SK-N-DZ (cell line): ENCODE measurements at regions not wholly inside any gene's neighbourhood (a gene's known extent, or its start where the extent isn't known, plus 50 kb on each side); places are given as distances from the start of the nearest gene placed in this dataset.

ENCODE experiments used
- DNase-seq: peaks from one replicate; pipeline ENCODE4 v3.0.0-alpha.2; 2015; ENCODE audit warnings: low spot score

- no peak for DNase-seq
Observed at GRCh38 chr2:240208631-240209211, 68.3 kb upstream of the OTOS start.

- DNase-seq = no peak
Observed at GRCh38 chr2:240209493-240209892, 69.0 kb upstream of the OTOS start.

DNA sequence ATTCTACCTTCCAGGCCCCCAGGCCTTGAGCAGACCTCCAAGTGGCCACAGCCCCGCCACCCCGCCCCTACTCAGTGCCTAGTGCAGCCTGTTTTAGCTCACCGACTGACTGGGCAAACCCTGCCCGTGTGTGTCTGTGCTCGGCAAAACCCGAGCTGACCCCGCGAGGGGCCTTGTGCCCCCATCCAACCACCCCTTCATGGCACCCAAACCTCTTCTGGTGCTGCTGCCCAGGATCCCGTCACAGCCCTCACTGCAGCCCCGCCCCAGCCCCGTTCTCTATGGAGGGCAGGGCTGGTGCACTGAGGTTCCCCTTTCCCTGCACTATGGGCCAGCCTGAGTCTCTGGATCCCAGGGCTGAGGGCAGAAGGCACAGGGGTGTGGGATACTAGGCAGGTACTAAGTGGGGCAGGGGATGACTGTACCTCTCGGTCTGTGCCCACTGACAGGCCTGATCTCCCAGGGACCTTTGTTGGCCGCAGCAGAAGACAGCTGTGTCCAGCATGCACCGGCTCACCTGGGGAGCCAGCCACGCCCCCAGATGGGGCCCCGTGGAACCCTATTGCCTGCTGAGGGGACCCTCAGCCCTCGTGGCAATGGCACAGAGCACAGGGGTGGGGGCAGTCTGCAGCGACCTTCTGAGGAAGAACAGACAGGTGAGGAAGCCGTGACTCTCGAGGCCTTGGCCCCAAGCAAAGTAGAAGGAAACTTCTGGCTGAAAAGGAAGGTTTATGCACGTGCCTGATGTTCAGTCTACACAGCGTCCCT lies 69.9 kb upstream of the OTOS start:
- DNase-seq = no peak

DNA sequence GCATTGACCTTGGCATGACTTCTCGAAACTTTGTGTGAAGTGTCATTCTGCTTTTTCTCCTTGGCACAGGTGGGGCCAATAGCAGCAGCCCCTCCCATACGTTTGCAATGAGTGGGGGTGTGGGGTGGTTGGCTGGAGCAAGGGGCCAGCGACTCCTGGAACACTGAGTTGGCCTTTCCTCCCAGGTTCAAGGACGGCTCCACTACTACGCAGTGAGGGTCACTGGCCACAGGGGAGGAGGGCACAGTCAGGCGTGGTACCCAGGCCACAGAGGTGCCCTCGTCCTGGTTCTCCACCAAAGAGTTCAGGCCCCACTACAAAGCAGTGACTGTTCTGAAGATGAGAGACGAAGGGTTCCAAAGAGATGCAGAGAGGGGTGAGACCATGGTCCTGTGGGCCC lies 70.6 kb upstream of the OTOS start:
- no peak for DNase-seq

DNA sequence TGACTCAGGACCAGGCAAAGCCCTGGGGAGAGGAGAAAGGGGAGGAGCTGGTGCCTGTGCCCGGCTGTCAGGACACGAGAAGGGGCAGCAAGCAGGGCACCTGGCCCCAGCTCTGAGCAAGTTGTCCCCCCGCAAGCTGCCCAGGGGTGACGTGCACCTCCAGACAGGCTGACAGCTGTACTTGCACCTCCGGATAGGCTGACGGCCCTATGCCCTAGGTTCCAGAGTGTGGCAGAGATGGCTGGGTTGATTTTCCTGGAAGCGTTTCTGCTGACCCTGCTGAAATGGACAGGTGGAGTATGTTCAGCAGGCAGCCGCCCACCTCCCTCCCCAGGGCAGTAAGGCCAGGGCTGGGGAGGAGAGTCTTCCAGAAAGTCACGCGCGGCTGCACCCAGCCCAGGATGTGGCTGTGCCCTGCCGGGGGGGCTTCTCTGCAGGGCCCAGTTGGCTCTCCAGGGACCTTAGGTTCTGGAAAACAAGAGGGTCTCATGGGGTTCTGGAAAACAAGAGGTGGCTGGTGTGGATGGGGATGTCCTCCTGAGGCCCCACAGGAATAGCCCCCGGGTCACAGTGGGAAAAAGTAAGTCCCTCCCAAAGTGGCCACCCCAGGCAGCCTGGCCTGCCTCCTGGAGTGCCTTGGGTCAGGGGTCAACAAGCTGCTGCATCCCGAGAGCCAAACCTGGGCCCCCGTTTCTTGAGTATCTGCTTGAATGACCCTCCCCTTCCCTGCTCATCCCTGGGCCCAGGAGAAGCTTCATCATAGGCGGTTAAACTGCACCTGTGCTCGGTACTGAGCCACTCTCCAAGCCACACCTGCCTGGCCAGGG lies 71.4 kb upstream of the OTOS start:
- DNase-seq = no peak

DNA sequence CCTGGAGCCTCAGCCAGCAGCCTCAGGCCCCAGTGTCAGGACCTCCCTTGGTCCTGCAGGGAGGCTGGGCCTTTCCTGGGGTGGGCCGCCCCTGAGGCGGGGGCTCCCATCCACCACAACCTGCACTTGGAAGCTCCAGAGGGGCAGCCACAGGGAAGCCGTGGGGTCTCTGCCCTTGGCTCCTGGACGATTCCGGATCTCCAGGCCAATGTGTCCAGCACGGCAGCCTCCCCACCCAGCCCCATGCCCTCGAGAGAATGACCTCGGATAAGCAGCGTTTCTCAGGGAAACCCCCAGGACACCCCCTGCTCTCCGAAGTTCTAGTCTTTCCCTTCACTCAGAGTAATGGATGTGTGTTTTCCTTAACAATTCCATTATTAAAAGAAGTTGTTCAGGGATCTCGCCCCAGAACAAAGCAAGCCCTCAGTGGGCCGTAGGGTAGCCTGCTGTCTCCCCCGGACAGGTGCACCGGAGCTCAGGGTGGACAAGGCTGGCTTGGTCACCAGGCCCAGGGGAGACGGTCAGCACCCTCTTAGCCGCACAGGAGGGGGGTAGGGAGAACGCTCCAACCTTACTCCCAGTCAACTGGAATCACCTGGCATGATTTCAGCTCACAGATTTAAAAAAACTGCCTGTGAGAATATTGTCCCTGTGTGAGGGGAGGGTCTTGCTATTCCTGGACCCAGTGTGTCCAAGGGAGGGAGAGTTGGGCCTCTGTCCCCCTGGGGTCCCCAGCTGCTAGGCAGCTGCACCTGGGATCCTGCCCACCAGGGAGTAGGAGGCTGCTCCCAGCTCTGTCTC lies 72.2 kb upstream of the OTOS start:
- no peak for DNase-seq

DNA sequence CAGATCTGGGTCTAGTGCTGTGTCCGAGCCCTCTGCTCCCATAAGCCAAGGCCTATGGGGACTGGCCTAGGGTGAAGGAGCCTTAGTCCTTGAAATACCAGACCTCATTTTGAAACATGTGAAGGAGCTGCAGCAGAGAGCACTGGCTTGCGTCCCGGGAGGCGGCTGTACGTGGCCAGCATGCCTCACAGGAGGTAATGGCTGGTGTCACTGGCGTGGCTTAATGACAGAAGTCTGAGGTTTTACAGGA lies 72.7 kb upstream of the OTOS start:
- DNase-seq = no peak

DNA sequence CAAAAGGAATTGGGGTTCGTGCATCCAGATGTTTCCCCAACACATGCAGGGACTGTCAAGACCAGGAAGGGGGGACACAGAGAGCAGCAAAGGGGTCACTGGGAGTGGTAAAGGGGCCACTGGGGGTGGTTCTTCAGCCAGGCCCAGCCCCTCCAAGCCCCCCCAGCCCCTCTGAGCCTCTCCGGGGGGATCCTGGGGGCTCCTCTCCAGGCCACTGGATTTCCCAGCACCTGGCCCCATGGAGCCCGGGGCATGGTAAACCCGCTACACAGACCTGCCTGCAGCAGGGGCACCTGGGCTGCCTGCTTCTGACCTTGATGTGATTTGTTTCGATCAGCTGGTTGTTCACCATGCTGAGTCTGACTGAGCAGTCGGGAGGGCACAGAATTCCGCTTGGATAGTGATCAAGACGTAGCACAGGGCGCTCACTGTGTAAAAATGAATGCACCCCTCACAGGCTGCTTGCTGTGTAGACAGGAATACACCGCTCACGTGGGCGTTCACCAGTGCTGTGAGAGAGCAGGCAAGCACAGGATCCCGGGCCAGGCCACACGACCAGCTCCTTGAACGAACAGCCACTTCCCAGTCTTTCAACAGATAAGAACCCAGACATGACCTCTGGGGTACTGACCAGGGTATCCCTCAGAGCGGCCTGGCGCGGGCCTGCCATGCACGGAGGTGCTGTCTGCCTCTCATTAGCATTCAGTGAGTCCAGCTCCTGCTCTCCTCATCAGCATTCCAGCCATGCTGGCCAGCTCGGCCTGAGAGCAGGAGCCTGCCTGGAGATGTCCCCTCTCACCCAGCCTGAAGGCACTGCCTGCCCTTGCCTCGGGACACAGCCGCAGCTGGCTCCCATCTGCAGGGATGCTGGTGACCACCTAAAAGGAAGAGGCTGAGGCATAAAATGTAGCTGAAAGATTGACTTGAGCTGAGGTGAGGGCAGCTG lies 73.3 kb upstream of the OTOS start:
- DNase-seq = no peak

DNA sequence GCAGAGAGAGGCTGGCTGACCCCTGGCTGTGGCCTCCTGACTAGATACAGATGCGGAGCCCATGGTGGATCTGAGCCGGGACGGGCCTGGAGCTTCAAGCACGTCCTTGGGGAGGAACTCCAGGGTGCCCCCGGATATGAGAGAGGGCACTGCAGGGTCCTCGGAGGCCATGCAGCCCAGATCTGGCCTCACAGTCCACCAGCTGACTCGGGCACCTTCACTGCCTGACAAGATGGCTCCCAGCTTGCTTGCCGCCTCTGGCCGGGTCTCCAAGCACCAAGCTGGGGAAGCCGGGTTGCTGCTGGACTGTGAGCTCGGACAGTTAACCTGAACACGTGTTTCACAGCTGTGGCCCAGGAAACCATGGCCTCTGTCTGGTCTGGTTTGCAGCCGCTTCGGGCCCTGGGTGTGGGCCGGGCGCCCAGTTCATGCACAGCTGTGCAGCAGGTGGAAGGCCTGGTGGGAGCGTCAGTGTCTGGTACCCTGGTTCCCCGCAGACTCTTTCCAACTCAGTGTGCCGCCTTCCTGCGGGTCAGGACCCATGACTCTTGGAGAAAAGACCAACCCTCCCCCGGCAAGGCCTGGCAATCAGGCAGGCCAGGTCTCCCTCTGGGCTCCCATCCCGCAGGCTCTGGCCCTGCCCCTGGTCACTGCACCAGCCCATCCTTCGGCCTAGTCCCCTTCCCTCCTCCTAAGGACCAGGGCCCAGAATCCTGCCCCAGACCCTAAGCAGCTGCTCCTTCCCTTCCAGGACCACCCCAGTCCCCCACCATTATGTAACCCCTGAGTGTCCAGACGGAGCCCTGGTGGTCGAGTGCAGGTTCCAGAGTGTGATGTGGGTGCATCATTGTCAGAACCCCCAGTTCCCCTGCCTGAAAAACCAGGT lies 74.6 kb upstream of the OTOS start:
- no peak for DNase-seq

GRCh38 chr2:240215676-240216051 lies 75.2 kb upstream of the OTOS start:
- no peak for DNase-seq

- no peak for DNase-seq
Observed at GRCh38 chr2:240216167-240216566, 75.7 kb upstream of the OTOS start.

DNA sequence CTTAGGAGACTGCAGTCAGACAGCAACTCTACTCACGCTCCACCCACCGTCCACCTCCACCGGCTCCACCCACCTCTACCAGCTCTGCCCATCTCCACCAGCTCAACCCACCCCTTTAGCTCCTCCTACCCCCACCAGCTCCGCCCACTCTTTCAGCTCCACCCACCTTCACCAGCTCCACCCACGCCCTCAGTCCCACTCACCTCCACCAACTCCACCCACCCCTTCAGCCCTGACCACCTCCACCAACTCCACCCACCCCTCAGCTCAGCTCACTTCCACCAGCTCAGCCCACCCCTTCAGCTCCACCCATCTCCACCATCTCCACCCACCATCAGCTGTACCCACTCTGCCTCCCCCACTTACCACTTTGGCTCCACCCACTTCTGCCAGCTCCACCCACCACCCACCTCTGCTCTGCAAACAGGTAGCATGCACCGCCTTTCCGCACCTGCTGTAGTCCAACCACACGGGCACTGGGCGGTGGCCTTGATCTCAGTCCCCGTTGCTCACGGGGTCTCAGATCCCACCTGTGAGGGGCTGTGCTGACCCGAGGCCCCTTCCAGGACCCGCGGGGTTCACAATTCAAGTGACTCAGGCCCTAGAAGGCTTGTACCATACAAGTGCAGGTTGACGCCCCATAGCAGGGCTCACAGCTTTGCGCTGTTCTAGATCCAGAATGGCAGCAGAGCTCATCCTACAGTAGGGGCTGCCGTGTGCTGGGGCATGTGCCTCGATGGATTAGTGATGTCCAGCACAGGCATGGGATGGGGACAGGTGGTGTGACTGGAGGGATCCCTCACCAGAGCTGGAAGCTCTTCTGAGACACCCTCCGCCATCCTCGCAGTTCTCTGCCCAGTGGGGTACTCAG lies 77.2 kb upstream of the OTOS start:
- no peak for DNase-seq

DNA sequence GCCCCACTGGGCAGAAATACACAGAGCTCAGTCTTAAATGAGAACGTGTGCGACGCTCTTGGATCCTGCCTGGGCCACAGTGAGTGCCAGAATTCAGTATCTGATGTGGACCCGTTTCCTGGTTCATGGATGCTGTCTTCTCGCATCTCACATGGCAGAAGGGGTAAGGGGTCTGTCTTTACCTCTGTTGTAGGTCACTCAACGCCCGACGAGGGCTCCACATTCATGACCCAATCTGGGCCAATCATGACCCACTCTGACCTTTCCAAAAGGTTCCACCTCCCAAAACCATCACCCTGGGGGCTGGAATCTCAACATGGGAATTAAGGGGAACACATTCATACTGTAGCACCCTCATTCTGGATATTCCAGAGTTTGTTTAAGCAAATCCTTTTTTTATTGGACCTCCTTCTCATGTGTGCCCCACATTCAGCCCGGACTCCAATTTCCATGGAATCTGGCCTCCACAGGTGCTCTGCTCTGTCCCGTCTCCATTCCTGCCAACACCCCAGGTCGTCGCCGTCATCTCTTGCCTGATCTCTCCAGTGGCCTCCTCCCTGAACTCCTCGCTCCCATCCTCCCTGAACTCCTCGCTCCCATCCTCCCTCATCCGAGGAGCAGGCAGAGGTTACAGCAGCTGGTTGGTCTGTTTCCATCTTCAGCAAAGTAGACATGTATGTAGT lies 78.9 kb upstream of the OTOS start:
- no peak for DNase-seq

DNA sequence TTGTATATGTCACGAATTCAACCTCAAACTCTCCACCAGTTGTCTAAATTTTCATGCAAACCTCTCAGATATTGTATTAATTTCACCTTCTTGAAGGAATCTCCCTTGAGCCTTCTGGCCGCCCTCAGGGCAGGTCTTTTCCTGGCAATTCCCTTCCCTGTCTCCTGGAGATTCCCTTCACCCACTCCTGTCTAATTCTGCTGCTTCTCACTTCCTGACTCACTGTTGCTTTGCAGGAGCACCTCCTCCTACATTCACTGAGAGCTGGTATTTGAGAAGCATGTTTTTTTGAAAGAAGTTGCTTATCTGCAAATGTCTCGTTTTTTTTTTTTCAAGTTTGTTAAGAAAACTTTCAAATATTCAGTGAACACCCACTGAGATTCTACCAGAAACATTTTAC lies 79.9 kb upstream of the OTOS start:
- no peak for DNase-seq

GRCh38 chr2:240223631-240224030 lies 83.2 kb upstream of the OTOS start:
- no peak for DNase-seq

GRCh38 chr2:240224676-240225075 lies 84.2 kb upstream of the OTOS start:
- DNase-seq = no peak

GRCh38 chr2:240225131-240225530 lies 84.7 kb upstream of the OTOS start:
- no peak for DNase-seq

GRCh38 chr2:240225660-240226475 lies 85.4 kb upstream of the OTOS start:
- DNase-seq = no peak
